ENCODE measurements at regions not wholly inside any gene's neighbourhood (a gene's known extent, or its start where the extent isn't known, plus 50 kb on each side); places are given as distances from the start of the nearest gene placed in this dataset.

DNA sequence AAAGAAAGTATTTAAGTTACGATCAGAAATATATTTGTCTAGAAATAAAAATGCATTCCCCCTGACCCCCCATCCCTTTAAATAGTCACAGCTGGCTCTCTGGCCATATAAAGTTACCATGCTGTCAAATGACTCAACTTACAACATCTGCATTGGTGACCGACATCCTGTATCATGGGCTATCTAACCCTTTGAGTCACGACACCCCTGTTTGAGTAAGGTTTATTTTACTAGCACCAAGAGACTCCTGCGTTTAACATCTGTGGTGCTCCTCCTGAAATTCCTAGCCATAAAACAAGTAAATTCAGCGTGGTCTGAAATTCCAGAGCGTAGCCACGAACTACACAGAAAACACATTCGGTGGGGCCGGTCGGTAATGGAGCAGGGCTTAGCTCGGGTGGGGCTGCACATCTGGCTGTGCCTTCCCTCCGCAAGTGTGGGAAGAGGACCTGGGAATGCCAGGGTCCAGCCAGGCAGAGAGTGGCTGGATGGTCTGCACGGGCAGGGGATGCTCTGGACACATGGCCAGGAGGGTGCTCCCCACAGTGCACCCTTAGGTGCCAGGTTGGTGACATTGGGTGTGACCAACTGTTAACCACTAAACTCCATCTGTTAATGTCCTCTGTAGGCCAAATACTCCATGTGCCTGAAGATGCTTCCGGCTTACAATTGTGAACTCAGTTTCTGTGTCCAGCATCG, 53.0 kb upstream of the CLDN14 start:
- TF ChIP-seq, protein P1, sequence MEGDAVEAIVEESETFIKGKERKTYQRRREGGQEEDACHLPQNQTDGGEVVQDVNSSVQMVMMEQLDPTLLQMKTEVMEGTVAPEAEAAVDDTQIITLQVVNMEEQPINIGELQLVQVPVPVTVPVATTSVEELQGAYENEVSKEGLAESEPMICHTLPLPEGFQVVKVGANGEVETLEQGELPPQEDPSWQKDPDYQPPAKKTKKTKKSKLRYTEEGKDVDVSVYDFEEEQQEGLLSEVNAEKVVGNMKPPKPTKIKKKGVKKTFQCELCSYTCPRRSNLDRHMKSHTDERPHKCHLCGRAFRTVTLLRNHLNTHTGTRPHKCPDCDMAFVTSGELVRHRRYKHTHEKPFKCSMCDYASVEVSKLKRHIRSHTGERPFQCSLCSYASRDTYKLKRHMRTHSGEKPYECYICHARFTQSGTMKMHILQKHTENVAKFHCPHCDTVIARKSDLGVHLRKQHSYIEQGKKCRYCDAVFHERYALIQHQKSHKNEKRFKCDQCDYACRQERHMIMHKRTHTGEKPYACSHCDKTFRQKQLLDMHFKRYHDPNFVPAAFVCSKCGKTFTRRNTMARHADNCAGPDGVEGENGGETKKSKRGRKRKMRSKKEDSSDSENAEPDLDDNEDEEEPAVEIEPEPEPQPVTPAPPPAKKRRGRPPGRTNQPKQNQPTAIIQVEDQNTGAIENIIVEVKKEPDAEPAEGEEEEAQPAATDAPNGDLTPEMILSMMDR (IDR thresholded peaks at IDR 0.05 in 2 of 3, conservative IDR thresholded peaks at IDR 0.05 in 1 of 3; ENCODE audit: insufficient read depth in 2 of 3, low read depth in 1 of 3, low read length in 3 of 3): no peak
- no peak for TF ChIP-seq SP1 (CRISPR knock-in tag; IDR thresholded peaks at IDR 0.05)
- no peak for TF ChIP-seq POLR2A (conservative IDR thresholded peaks at IDR 0.05)
- TF ChIP-seq GATAD2B (IDR thresholded peaks at IDR 0.05; ENCODE audit: borderline replicate concordance): no peak
- TF ChIP-seq CUX1 (CRISPR knock-in tag; IDR thresholded peaks at IDR 0.05): no peak
